Activated naive CD4-positive, alpha-beta T cell (primary cell): ENCODE measurements at regions not wholly inside any gene's neighbourhood (a gene's known extent, or its start where the extent isn't known, plus 50 kb on each side); places are given as distances from the start of the nearest gene placed in this dataset.
"Not testable (repeated sequence)": the region's sequence is repeated elsewhere in the genome, so short reads cannot be mapped to it uniquely, and the experiment has no call there.

Experiments
- DNase-seq, 4 experiments: peaks; one replicate each; lab custom pipeline; 2025; lab: John Stamatoyannopoulos, UW

DNA sequence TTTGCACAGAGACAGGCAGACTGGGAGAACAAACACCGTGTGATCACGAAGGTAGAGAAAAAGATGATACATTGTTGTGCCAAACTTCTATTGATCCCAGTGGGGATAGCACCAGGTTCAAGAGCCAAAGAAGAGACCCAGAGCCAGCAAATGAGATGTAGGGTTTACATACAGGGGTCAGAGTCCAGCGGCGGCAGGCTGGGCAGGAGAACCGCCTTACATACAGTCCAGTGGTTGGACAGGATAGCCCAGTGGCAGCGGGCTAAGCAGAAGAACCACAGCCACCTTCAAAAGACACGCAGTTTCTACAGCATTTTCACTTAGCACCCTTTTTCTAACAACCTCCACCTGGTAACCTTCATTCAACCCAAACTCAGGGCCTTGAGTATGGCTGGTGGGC lies 932.8 kb downstream of the SLC4A3 start:
- DNase-seq = no peak

- DNase-seq = no peak
Measured at GRCh38 chr2:220562375-220563140, 935.1 kb downstream of the SLC4A3 start.

DNA sequence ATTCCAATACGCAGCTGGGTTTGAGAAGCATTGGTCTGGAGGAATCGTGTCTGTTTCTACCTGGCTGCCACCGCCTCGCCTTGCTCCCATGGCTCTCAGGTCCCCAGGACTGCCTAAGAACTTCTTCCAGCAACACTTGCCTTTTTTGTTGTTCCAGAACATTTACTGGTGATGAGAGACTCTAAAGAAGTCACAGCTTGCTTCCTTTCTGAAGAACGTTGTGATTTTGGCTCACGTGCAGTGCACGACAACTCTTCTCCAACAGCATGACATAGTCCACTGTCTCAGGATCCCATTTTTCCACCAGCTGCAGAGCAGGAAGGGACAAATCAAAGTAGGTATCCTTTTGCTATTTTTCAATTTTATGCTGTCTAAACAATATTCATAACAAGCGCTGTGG lies 940.9 kb downstream of the SLC4A3 start:
- no peak for DNase-seq

GRCh38 chr2:220569112-220569897 lies 941.9 kb downstream of the SLC4A3 start:
- DNase-seq = no peak

- DNase-seq = no peak
Measured at GRCh38 chr2:220572385-220572784, 945.0 kb downstream of the SLC4A3 start.

- no peak for DNase-seq
Measured at GRCh38 chr2:220574038-220574437, 946.6 kb downstream of the SLC4A3 start.

- no peak for DNase-seq
Measured at GRCh38 chr2:220575963-220576362, 948.5 kb downstream of the SLC4A3 start.

GRCh38 chr2:220579452-220579851 lies 952.0 kb downstream of the SLC4A3 start:
- no peak for DNase-seq

GRCh38 chr2:220580113-220580512 lies 952.7 kb downstream of the SLC4A3 start:
- no peak for DNase-seq

DNA sequence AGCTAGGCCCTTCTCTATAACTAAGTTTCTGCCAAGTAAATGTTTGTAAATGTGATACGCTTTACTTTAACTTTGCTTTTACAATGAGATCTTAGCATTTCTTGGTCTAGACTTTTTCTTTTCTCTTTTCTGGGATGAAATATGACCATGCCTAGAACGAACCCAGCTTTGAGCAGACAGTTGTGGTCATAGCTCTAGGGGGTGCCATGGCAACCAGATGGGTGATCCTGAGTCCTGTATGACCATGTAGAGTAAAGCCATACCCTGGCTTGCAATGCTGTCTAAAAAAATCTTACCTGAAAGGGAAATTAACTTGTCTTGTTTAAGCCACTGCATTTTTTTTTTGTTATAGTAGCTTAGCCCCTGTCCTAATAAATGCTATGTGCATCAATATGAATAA lies 956.3 kb downstream of the SLC4A3 start:
- DNase-seq = no peak

DNA sequence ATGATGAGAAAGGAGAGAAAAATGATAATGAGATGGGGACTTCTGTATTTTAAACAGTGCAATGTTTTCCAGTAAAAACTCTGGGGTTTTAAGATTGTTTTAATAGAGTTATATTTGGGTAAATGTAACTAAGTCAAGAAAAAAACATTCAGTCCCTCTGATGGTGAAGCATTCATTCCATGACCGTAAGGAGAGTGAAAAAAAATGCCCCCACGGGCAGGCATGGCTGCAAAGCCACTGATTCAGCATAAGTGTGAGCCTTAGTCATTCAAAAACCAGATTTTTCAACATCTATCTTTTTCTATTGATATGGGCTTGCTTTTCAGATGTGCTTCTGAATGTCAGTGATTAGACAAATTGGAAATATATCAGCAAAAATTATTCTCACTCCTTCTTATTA lies 957.8 kb downstream of the SLC4A3 start:
- DNase-seq = no peak

DNA sequence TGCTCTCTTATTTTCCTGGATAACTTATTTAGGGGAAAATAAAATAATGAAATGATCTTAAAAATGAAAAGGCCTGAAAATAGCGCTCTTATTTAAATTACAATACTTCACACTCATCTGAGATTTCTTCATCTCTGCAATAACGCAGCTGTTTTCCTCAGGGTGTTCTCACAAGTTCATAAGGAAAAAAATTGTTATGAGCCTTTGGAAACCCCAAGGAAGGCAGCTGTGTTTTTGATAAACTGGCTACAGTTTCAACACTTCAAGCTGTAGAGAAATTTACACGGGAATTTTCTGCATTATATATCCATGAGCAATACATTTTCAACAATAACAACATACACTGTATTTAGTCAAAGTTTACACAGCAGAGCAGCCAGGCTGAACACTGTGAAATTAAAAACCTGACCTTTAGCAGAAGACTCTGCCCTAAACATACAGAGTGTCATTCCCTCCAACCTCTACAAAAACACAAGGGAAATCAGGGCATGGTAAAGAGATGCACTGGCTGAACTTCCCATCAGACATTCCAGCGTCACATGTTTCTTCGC lies 959.6 kb downstream of the SLC4A3 start:
- DNase-seq = no peak

DNA sequence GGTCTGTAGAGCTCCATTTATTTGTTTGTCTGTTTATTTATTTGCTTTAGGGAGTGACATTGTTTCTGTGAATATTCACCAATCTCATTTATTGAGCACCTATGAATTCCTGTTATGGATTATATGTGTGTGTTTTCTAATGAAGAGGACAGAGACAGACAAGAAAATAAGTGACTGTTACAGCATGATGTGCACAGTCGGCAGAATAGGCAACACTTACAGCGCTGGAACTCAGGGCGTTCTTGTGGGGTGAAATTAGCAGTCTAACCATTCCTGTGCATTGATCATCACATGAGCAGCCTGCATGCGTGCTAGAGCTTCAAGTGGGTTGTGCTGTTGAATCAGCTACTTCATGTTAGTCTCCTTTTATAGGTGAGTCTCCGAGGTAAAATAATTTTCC lies 960.7 kb downstream of the SLC4A3 start:
- DNase-seq = no peak

DNA sequence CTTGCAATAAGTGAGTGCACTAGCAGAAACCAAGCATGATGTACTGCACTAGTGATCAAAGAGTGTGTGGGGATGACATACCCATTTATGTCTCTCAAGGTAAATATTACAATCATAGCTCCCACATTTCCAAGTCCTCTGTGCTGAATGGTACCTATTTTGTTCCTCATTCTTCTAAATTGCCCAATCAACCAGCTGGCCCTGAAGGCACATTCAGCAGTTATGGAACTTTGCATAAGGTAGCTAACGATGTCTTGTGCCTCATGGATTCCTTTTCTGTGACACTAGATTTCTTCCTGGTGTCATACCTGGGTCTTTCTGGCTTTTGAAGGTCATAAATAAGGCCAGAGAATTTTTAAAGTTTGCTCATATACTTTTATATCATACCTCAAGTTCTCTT lies 963.0 kb downstream of the SLC4A3 start:
- DNase-seq = no peak

DNA sequence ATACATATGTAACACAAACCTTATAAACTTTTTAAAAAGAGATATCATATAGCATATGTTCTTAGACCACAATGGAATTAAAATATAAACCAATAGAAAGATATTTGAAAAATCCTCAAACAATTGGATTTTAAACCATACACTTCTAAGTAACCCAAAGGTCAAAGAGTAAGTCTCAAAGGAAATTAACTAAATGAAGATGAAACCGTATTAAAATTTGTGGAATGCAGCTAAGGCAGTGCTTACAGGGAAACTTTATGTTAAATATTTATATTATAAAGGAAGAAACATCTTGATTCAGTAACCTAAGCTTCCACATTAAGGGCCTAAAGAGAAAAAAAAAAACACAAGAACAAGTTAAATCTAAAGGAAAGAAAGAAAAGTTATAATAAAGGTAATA lies 966.1 kb downstream of the SLC4A3 start:
- DNase-seq = no peak

DNA sequence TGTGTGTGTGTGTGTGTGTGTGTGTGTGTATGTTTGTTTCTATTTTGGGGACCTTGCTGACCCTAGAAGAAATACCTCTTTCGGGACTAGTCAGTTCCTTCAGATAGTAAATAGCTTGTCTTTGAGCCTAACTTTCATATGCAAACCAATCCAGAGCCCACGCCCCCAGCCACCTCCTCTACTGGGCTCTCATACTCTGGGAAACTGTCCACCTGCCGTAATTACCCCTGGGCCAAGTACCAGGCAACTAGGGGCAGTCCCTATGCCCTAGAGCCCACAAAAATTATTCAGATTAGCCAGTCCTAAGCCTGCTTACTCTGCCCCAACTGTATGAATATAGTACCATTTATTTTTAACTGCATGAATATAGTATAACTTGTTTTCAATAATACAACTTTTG lies 970.4 kb downstream of the EPHA4 start:
- DNase-seq = no peak

DNA sequence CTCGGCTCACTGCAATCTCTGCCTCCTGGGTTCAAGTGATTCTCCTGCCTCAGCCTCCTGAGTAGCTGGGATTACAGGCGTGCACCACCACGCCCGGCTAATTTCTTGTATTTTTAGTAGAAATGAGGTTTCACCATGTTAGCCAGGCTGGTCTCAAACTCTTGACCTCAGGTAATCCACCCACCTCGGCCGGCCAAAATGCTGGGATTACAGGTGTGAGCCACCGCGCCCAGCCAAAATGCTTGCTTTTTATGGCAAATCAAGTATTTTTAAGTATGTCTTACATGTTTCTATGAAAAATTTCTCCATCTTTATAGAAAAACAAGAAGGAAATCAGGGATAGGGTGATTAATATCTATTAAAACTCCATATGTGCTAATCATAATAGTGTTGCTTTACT lies 959.1 kb downstream of the EPHA4 start:
- not testable (repeated sequence) for DNase-seq

- DNase-seq = no peak
Measured at GRCh38 chr2:220614064-220614463, 958.0 kb downstream of the EPHA4 start.

DNA sequence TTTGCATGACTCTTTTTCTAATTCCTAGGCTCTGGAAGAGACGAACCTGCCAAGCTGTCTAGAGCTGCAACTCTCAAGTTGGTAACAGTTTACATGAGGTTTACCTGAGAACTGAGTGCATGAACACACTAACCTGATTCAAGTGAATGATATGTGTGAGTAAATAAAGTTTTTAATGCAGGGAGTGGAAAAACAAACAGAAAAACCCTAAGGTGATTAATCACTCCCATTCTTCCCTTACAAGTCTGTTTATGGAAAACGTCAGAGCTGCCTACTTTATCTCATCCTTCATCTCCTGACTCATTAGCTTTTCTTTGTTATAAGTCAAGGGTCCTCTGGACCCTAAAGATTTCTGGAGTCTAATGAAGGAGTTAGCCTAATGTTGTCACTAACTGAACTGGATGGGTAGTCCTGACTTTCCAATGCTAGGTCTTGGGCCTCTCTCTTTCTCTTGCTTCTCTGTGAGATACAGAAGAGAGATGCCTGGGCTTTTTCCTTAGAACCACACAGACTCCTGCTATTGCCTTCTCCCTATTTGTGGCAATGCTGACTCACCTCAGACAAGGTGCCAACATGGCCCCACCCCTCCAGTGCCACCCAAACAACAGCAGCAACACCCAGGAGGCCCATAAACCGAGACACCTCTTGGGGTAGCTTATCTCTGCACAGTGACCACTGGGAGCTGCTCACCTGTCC lies 952.4 kb downstream of the EPHA4 start:
- DNase-seq = no peak

DNA sequence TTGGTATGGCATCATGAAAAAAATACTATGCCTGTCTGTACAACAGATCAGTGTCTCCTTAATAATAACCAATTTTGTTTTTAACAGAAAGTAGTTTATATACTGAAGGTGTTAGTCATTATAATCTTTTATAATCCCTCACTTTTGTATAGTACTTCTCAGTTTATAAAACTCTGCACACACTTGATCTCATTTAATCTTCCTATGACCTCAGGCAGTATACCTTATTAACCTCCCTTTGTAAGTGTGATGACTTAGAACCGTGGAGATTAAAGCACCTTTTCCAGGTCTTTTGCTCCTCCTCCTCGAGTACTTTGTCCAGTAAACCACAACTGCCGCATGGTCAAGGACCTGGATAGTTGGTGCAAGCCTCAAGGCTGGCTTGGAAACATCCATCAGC lies 945.5 kb downstream of the EPHA4 start:
- DNase-seq = no peak

GRCh38 chr2:220628252-220628651 lies 943.9 kb downstream of the EPHA4 start:
- no peak for DNase-seq

DNA sequence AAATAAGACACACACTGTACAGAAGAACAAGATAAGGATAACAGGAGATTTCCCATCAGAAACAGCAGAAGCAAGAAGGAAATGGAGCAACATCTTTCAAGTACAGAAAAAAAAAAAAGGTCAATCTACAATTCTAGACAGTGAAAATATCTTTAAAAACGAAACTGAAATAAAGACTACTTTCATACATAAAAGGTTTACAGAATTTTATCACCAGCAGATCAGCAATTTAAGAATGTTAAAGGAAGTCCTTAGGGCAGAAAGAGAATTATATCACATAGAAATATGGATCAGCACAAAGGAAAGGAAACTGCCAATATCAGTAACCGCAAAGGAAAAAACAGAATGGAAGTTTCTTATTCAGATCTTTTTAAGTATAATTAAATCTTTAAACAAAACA lies 931.0 kb downstream of the EPHA4 start:
- no peak for DNase-seq

DNA sequence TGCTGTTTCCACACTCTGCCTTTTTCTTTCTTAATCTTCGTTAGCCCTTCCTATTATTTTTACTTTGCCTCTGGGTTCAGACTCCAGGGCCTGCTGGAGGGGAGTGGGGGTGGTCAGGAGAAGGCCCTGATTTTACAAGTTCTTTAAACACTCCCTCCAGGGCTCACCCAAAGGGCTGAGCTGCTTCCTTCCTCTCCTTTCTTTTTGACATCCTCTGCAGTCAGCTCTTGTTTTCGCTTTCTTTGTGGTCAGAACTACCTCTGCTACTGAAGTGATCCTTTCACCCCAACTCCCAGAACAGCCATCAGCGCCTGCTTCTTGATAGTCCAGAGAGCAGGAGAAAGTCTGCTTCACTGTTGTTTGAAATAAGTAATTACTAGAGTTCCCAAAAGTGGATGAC lies 925.7 kb downstream of the EPHA4 start:
- DNase-seq = no peak
